ENCODE measurements at regions not wholly inside any gene's neighbourhood (a gene's known extent, or its start where the extent isn't known, plus 50 kb on each side); places are given as distances from the start of the nearest gene placed in this dataset.

DNA sequence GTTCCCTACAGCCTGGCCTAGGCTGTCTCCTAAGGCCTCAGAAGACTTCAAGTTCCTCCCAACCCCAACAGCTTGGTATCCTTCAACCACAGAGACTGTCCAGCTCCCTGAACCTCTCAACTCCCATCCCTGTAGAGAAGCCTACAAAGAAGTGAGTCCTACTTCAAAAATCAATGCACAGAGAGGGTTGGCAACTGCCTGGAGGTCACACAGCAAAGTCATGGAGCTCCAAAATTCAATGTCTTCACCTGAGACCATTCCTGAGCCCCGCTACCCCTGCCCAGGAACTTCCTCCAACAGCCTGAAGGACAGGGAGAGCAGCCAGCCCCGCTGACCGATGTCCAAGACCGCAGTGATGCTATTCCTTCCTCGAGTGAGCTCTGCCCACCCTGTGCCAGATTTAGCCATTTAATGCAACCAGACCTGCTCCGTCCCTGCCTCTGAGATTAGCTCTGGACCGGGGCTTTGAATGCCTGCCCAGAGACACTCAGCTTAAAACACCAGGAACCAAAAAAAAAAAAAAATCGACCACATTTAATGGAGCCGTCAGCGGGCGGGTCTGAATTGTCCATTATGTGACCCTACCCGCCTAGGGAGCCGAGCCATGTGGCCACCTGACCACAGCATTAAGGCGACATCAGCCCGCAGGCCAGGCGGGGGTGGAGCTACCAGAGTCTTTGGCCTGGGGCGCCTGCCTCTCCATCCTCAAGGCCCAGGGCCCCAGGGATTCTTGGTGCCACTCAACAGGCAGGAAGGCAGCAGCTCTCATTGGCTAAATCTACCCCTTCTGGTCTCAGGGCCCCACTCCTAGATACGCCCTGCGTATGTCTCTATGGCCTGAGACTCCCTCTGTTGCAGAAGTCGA lies 148.6 kb downstream of the SYF2 start:
- H3K4me3 ChIP-seq (replicated peaks; ENCODE audit: low read depth, low read length): no peak overlapping the region
- no peak for DNase-seq (ENCODE audit: low read depth)
- TF ChIP-seq, protein P1, sequence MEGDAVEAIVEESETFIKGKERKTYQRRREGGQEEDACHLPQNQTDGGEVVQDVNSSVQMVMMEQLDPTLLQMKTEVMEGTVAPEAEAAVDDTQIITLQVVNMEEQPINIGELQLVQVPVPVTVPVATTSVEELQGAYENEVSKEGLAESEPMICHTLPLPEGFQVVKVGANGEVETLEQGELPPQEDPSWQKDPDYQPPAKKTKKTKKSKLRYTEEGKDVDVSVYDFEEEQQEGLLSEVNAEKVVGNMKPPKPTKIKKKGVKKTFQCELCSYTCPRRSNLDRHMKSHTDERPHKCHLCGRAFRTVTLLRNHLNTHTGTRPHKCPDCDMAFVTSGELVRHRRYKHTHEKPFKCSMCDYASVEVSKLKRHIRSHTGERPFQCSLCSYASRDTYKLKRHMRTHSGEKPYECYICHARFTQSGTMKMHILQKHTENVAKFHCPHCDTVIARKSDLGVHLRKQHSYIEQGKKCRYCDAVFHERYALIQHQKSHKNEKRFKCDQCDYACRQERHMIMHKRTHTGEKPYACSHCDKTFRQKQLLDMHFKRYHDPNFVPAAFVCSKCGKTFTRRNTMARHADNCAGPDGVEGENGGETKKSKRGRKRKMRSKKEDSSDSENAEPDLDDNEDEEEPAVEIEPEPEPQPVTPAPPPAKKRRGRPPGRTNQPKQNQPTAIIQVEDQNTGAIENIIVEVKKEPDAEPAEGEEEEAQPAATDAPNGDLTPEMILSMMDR (IDR thresholded peaks at IDR 0.05; ENCODE audit: low read length, missing control alignments): no peak

DNA sequence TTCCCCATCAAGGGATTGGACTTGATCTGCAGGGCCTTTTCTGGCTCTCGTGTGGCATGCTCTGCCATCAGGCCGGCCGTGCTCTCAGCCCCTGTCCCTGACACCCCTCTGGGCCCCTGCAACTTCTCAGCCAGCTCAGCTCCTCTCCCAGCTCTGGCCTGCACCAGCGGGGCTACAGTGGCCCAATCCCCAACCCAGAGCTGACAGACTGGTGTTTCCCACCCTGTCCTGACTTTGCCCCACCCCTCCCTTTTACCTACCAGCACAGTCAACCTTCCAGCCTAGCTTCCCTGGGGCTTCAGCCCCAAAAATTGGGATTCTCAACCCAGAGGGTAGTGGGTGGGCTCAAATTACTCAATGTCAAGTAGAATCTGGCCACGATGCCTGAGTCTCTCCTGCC lies 149.3 kb downstream of the SYF2 start:
- TF ChIP-seq, protein P1 (IDR thresholded peaks at IDR 0.05; ENCODE audit: low read length, missing control alignments): no peak
- DNase-seq (ENCODE audit: low read depth): no peak
- H3K4me3 ChIP-seq (replicated peaks; ENCODE audit: low read depth, low read length): no peak overlapping the region

DNA sequence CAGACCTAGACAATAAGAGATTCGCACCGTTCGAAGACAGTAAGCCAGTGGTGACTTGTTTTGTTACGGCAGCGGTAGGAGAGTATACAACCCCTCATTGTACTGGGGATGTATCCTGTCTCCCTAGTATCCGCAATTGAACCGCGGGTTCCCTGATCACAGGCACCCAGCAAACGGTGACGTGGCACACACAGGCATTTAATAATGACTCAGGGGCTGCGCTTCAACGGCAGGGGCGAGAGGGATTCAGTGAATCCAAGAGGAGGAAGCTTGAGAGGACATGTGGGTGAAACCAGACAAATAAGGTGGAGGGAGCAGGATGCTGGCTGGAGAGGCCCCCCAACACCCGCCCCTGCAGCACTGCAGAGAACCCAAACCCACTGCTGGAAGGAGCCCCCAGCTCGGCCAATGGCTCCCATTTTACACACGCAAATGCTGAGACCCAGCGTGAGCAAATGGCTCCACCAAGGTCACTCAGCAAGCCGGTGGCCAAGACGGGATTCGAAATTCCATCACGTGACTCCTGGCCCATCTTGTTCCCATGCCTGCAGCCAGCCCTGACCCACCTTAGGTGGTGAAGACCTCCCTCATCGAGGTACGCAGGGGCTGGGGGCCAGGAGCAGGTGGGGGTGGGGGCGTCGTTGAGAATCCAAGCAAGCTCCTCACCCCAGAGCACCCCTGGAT lies 149.9 kb downstream of the SYF2 start:
- H3K4me3 ChIP-seq (replicated peaks; ENCODE audit: low read depth, low read length): no peak overlapping the region
- DNase-seq (ENCODE audit: low read depth): no peak
- TF ChIP-seq, protein P1 (IDR thresholded peaks at IDR 0.05; ENCODE audit: low read length, missing control alignments): no peak

DNA sequence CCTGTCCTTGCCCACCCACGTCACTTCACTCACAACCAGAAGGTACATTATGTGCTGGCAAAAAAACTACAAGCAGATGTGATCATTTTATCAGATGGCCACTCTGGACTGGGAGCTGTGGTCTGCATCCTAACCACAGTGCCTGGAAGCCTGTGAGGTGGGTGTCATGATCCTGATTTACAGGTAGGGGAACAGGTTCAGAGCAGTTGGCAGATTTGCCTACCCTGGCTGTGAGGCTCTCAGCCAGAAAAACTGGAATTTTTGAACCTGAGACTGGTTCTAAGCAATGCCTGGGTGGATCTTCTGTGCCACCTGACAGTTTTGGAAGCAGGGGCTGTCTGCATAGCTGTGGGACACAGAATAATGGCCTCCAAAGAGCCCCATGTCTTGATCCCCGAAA lies 150.8 kb downstream of the SYF2 start:
- DNase-seq (ENCODE audit: low read depth): no peak
- TF ChIP-seq, protein P1 (IDR thresholded peaks at IDR 0.05; ENCODE audit: low read length, missing control alignments): no peak
- H3K4me3 ChIP-seq (replicated peaks; ENCODE audit: low read depth, low read length): no peak overlapping the region

DNA sequence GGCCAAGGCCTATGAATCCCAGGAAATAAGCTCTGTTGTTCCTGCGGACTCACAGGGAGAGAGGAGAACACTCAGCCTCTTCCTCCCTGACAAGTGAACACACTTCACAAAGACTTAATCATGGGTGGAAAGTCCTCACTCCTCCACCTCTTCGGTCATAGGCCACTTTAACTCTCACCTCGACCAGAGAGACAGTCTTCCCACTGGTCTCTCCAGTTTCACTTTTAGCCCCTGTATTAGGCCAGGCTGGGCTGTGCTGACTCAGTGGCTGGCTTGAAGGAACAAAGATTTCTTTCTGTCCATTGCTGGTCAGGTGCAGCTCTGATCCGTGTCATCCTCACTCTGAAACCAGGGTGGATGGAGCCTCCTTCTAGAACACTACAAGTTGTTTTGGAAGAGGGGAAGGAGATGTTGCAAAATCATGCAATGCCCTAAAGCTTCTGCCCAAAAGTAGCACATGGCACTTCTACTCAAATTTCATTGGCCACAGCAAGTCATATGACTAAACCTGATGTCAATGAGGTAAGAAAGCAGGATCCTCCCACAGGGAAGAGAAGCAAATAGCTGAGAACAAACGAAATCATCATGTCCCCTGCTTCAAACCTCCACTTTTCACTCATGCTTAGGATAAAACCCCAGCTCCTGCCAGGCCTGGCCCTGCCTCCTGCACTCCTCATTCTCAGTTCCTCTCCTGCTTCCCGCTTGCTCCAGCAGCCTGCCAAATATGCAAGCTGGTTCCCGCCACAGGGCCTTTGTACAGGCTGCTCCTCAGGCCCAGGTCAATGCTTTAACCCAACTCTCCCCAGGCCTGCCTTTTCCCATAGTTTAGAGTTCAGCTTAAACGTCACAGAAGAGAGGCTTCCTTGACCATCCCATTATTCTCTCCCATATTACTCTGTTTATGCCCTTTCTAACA lies 150.5 kb upstream of the RUNX3 start:
- DNase-seq (ENCODE audit: low read depth): peak; percentile 29
- no peak overlapping the region for H3K4me3 ChIP-seq (replicated peaks; ENCODE audit: low read depth, low read length)
- TF ChIP-seq, protein P1 (IDR thresholded peaks at IDR 0.05; ENCODE audit: low read length, missing control alignments): no peak

DNA sequence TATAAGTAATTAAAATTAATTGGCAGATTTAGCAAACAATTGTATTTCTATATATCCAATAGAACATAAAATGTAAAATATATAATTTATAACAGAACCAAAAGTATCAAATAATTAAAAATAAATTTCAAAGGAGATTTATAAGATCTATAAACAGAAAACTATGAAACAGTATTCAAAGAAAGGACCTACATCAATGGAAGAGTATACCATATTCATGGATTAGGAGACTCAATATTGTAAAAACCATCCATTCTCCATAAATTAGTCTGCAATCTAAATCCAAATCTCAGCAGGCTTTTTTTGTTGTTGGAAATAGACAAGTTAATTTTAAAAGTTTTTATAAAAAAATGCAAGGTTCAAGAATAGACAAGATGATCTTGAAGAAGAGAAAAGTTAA lies 149.0 kb upstream of the RUNX3 start:
- TF ChIP-seq, protein P1 (IDR thresholded peaks at IDR 0.05; ENCODE audit: low read length, missing control alignments): no peak

More for the DNA sequence above, 149.0 kb upstream of the RUNX3 start:
- DNase-seq (ENCODE audit: low read depth): no peak
- no peak overlapping the region for H3K4me3 ChIP-seq (replicated peaks; ENCODE audit: low read depth, low read length)
